ENCODE measurements at regions not wholly inside any gene's neighbourhood (a gene's known extent, or its start where the extent isn't known, plus 50 kb on each side); places are given as distances from the start of the nearest gene placed in this dataset.
A peak's percentile ranks its signal among the peaks of the same experiment; 100 is the strongest.

DNA sequence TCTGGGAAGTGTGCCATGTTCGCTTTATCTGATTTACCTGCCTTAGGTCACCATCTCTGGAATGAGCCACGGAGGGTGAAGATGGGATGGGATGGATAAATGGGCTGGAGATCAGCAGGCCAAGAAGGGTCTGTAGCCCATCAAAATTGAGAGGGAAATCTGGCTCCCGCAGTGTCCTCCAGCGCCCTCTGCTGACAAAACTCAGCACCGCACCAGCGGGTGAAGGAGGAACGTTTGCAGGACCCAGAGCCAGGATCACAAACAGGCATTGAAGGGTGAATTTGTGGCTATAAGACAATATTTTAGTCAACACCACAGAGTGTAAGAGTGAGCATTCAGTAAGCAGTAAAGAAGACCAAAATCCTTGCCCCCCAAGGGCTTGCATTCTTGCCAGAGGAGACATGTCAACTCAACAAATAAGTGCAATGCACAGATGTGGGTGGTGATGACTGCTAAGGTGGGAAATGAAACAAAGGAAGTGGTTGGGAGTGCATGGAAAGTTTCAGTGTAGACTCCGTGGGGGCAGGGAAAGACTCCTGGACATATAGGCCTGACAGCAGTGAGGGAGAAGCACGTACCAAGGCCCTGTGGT lies 124.4 kb downstream of the TENT4A start:
- H3K4me1 ChIP-seq (ENCODE audit: control insufficient read depth, insufficient read depth, low read length), result peaks cover 6% of the 10 kb centered on the region
- H3K4me3 ChIP-seq (ENCODE audit: low read length), result no peak overlapping the region
- peak; percentile 86 for DNase-seq
- H3K4me1 Mint-ChIP-seq, result peaks cover 4% of the 10 kb centered on the region
- no peaks in the 10 kb centered on the region for H3K27me3 Mint-ChIP-seq (ENCODE audit: insufficient read depth)
- H3K27ac ChIP-seq (ENCODE audit: low read depth, low read length), result no peak overlapping the region
- 57 to 63% methylated on average over 9 of the region's 9 CpGs for WGBS, 2 experiments (ENCODE audit: insufficient coverage in 1 of 2, insufficient read length in 1 of 2)
- H3K9ac ChIP-seq (ENCODE audit: extremely low read depth, low read length, poor library complexity, severe bottlenecking), result no peak overlapping the region
- peaks cover 24% of the 10 kb centered on the region for H3K9me3 Mint-ChIP-seq
- H3K36me3 ChIP-seq (ENCODE audit: control insufficient read depth, insufficient read depth, low read length), result no peaks in the 10 kb centered on the region
- peak; percentile 77 for TF ChIP-seq CTCF (conservative IDR thresholded peaks at IDR 0.05)
- H3K9me3 ChIP-seq (ENCODE audit: control insufficient read depth, low read length), result peaks cover 7% of the 10 kb centered on the region
- H3K4me3 Mint-ChIP-seq, result no peak overlapping the region
- no peaks in the 10 kb centered on the region for H3K36me3 Mint-ChIP-seq (ENCODE audit: low read depth)
- no peak overlapping the region for H3K27ac Mint-ChIP-seq
- H3K27me3 ChIP-seq (ENCODE audit: control insufficient read depth, insufficient read depth, low read length, poor library complexity, severe bottlenecking), result no peaks in the 10 kb centered on the region

- Histone ChIP-seq H3K4me1 (ENCODE audit: control insufficient read depth, insufficient read depth, low read length) (peaks cover 6% of the 10 kb centered on the region), H3K9me3 (ENCODE audit: control insufficient read depth, low read length) (peaks cover 7% of the 10 kb centered on the region), H3K36me3 (ENCODE audit: control insufficient read depth, insufficient read depth, low read length) (no peaks in the 10 kb centered on the region), H3K27me3 (ENCODE audit: control insufficient read depth, insufficient read depth, low read length, poor library complexity, severe bottlenecking) (no peaks in the 10 kb centered on the region), H3K4me3 (ENCODE audit: low read length) (no peak overlapping the region), H3K9ac (ENCODE audit: extremely low read depth, low read length, poor library complexity, severe bottlenecking) (no peak overlapping the region), H3K27ac (ENCODE audit: low read depth, low read length) (no peak overlapping the region)
- no peak for DNase-seq
- Mint-ChIP-seq H3K27ac (no peak overlapping the region), H3K27me3 (ENCODE audit: insufficient read depth) (no peaks in the 10 kb centered on the region), H3K4me3 (no peak overlapping the region), H3K9me3 (peaks cover 24% of the 10 kb centered on the region), H3K36me3 (ENCODE audit: low read depth) (no peaks in the 10 kb centered on the region), H3K4me1 (peaks cover 4% of the 10 kb centered on the region)
- WGBS, 2 experiments (ENCODE audit: insufficient coverage in 1 of 2, insufficient read length in 1 of 2), result 83 to 100% methylated on average over 5 to 6 of the region's 6 CpGs
- TF ChIP-seq CTCF (conservative IDR thresholded peaks at IDR 0.05), result no peak
These were observed 125.5 kb downstream of the TENT4A start for GRCh38 chr5:6838736-6839135.

- Mint-ChIP-seq H3K27me3 (ENCODE audit: insufficient read depth) (no peaks in the 10 kb centered on the region), H3K4me3 (no peak overlapping the region), H3K27ac (no peak overlapping the region), H3K36me3 (ENCODE audit: low read depth) (no peaks in the 10 kb centered on the region), H3K4me1 (peaks cover 4% of the 10 kb centered on the region), H3K9me3 (peaks cover 24% of the 10 kb centered on the region)
- TF ChIP-seq CTCF (conservative IDR thresholded peaks at IDR 0.05), result no peak
- no peaks in the 10 kb centered on the region for H3K27me3 ChIP-seq (ENCODE audit: control insufficient read depth, insufficient read depth, low read length, poor library complexity, severe bottlenecking)
- H3K36me3 ChIP-seq (ENCODE audit: control insufficient read depth, insufficient read depth, low read length), result no peaks in the 10 kb centered on the region
- no peak overlapping the region for H3K27ac ChIP-seq (ENCODE audit: low read depth, low read length)
- no peak overlapping the region for H3K4me3 ChIP-seq (ENCODE audit: low read length)
- WGBS, 2 experiments (ENCODE audit: insufficient coverage in 1 of 2, insufficient read length in 1 of 2), result 76 to 79% methylated on average over 7 of the region's 7 CpGs
- peaks cover 7% of the 10 kb centered on the region for H3K9me3 ChIP-seq (ENCODE audit: control insufficient read depth, low read length)
- DNase-seq, result no peak
- H3K4me1 ChIP-seq (ENCODE audit: control insufficient read depth, insufficient read depth, low read length), result peaks cover 6% of the 10 kb centered on the region
- no peak overlapping the region for H3K9ac ChIP-seq (ENCODE audit: extremely low read depth, low read length, poor library complexity, severe bottlenecking)
These were observed 127.0 kb downstream of the TENT4A start for GRCh38 chr5:6840136-6840793.

All from endodermal cell (in vitro differentiated cells).